Myocyte (in vitro differentiated cells): ENCODE measurements at regions not wholly inside any gene's neighbourhood (a gene's known extent, or its start where the extent isn't known, plus 50 kb on each side); places are given as distances from the start of the nearest gene placed in this dataset.
A peak's percentile ranks its signal among the peaks of the same experiment; 100 is the strongest.

ENCODE experiments used
- DNase-seq: peaks from one replicate; pipeline ENCODE4 v3.0.0-alpha.2; 2012; ENCODE audit warnings: low read depth

- DNase-seq = peak; percentile 16
These were observed 2094.5 kb upstream of the CELF4 start for GRCh38 chr18:39660141-39660540.

DNA sequence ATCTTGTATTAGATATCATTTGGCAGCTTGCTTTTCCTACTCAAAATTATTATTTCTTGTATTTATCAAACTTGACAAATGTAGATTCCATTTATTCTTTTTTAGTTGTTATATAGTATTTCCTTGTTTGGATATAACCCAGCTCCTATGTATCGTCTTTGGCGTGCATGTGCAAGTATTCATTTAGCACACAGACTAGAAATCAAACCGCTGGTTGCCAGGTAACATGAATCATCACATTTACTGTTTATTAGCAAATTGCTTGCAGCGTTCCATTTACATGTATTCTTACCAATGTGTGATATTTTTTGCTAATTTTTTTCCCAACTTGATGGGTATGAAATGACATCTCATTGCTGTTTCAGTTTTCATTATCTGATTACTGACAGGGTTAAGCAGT is 2089.7 kb upstream of the CELF4 start:
- no peak for DNase-seq

DNA sequence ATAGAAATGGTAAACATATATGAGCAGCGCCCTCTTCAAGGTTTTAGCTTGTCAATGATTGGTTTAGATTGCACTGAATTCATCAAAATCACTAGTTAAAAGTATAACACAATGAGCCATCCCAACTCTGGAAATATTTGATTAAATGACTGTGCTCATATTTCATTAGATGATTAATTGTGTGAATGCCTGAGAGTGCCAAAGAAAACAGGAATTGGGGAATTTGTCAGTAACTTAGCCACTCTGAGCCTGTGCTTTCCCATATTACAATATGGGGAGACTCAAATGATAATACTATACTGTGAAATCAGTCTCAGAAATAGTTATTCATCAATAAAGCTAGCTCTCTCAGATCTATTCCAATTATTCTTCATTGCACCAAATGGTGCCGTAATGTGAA is 2087.6 kb upstream of the CELF4 start:
- DNase-seq = no peak

GRCh38 chr18:39648616-39649015 is 2083.0 kb upstream of the CELF4 start:
- no peak for DNase-seq

GRCh38 chr18:39647627-39648534 is 2082.3 kb upstream of the CELF4 start:
- peak; percentile 61 for DNase-seq

DNA sequence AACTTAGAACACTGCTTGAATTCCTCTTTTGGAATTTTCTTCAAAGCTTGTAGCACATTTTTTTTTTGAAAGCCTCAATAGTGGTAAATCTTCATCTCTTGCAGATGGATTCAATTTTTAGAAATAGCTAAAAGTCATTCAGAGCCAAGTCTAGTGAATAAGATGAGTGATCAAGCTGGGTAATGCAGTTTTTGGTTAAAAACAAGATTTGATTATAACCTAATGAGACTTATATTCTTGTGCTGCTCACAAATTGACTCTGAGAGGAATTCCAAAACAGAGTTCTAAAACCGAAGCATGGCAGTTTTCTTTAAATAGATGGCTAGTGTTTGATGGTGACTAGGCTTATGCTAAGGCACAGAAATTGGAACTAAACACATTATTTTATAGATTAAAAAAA is 2072.6 kb upstream of the CELF4 start:
- no peak for DNase-seq

- no peak for DNase-seq
These were observed 2071.3 kb upstream of the CELF4 start for GRCh38 chr18:39636931-39637330.

GRCh38 chr18:39635966-39636365 is 2070.4 kb upstream of the CELF4 start:
- no peak for DNase-seq

DNA sequence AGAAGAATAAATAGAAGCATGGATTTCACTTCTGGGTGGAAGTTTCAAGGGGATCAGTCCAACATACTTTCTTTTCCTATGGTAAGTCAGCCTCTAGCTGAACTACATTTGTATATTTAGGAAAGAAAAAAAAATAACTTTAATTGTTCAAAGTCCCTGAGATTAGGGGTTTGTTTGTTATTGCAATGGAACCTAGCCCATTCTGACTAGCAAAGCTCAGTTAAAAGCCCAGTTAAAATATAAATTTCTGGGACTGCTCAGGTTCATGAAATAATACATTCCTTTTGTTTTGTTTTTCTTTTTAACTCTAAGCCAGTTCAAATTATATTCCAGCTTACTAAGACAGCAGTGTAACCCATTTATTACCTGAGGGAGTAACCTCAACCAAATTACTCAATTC is 2069.6 kb upstream of the CELF4 start:
- no peak for DNase-seq

GRCh38 chr18:39627936-39628335 is 2062.3 kb upstream of the CELF4 start:
- no peak for DNase-seq

GRCh38 chr18:39624961-39625360 is 2059.4 kb upstream of the CELF4 start:
- DNase-seq = no peak

DNA sequence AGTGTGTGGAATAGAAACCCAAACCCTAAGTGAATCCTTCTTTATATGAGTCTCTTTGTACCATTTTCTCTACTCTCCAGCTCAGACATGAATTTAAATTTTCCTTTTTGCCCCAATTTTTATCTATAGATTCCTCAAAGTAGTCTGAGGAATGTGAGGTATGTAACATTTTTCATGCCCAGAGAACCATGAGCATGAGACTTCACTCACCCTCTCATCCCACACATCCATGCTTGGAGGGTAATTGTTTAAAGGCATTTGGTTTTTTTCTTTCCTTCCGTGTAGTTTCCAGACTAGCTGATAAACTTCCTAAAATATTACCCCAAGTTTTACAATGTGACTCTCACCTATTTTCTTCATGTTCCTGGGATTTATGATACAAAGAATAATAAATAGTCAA is 2056.8 kb upstream of the CELF4 start:
- no peak for DNase-seq

DNA sequence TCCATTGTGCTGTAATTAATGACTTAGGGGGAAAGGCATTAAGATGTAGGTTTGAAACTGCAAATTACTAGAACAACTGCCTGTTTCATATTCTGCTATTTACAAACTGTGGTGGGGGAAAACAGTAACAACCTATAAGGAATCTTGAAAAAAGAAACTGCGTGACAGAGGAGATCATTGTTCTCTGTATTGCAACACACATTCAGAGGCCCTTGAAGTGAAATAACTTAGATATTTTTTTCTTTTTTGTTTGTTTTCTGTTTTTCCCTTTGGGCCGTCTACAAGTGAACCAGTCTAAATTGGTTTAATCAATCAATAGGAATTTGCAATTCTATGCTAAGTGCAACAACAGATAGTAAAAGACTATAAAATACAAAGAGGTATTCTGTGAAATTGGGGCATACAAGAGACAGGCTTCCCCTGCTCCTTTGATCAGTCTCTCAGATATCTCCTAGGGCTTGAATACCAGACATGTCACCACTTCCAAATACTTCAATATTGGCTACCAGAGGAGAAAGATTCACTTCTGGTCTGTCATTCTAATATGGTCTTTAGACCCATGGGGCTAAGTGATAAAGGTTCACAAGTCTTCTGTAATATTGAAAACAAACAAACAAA is 2055.1 kb upstream of the CELF4 start:
- no peak for DNase-seq

GRCh38 chr18:39618265-39619003 is 2052.8 kb upstream of the CELF4 start:
- DNase-seq = no peak

DNA sequence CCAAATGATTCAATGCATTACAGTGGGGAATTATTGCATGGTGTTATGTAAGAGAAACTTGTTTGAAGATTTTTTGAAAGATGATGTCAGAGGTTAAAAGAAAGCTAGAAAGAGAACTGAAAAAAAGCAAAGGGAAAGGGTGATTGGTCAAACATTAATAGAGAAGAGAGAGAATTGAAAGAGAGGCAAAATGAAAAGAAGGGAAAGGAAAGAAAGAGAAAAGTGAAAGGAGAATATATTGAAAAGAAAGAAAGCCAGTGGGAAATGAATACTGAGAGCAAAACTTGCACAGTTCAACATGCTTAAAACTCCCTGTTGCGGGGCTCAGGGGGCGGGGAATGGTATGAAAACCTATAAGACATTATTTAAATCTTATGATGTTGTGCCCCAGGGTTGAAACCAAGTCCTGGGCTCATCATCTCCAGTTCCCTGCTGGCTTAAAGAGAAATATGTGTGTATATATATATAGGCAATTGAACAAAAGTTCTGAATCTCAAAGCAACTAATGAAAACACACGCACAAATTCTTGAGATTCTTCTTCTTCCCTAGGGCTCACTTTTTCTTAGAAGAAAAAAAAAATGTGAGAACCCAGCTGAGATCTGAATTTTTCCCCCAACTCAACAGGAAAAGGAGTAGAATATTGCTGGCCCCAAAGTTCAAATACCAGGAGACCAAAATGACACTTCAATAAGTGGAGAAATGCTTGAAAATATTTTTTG is 2045.9 kb upstream of the CELF4 start:
- no peak for DNase-seq

DNA sequence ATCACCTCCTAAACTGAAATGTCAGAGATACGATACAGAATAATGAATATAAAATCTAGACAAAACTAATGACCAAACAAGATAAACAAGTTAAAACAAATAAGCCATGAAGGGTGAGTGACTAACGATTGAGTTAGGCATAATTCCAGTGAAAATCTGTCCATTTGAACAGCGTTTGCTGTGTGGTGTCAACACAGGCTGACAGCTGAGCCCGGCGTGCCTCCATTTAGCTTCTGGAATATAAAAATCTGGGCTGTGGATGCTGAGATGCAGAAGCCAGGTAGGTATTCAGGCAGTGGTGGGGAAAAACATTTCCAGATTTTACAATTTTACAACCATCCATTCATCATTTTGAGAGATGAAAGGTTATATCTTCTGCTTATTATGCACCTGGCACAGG is 2041.4 kb upstream of the CELF4 start:
- no peak for DNase-seq

DNA sequence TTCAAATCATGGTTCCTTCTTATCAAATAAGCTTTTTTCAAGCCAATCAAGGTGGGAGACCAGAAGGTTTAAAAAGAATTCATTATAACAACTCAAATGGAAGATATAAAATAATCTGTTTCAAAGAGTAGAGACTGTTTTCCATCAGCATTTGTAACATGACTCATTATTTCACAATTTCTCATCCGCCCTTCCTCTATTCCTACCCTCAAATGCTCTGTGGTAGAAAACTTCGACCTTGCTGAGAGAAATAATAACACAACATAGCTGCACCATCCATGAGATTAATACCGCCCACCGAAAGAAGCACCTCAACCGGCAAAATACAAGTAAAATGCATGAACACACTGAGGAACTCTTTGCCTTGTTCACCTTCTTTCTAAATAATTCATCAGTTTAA is 2039.2 kb upstream of the CELF4 start:
- DNase-seq = peak; percentile 21

DNA sequence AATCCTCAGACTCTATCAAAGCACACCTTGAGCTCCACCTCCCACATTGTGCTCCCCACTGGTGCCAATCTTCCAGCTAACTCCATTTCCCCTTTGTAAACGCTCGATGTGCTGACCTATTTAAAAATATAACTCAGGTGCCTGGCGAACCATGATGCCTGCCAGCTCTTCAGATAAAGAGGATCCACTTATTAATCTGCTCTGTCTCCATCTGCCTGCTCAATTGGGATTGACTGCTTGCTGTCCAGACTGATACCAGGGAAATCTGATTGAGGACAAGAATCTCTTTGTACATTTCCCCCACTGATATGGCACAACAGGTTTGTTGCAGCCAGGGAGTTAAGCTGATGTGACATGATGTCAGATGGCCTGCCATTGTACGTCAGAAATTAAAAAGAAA is 2036.5 kb upstream of the CELF4 start:
- no peak for DNase-seq

DNA sequence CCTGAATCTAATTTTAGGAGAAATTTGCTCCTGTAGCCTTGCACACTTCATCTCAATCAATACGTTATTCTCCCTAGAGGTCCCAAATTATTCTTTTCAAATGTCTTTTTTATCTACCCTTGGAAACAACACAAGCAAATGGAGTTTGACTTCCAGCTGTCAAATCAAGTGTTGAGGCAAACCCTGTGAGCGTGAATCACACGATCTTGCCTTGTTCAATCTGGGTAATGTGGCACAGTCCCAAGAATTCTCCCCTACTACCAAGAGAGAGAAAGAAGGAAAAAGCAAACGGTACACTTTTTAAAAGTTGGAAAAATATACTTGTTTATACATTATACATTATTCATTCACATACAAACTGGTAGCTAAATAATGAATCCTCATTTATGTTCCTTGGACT is 2035.3 kb upstream of the CELF4 start:
- peak; percentile 13 for DNase-seq

GRCh38 chr18:39599251-39599650 is 2033.7 kb upstream of the CELF4 start:
- no peak for DNase-seq

DNA sequence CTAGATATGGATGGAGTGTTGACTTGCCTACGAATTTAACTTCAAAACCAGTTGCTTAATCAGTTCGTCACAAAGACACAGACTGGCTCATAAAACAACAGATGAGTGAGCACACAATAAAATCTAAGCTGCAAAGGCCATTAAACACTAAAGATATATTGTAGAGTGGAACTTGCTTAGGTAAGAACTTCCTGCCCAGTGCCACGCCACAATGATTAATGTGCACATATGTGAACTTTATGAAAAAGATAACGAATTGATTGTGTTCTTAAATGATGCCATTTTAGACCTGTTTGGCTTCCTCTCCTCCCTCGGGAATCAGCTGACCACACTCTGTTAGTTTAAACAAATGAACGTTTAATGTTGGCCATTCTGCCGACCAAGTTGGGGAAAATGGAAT is 2031.3 kb upstream of the CELF4 start:
- DNase-seq = no peak

GRCh38 chr18:39596221-39596620 is 2030.6 kb upstream of the CELF4 start:
- no peak for DNase-seq
